ENCODE measurements at regions not wholly inside any gene's neighbourhood (a gene's known extent, or its start where the extent isn't known, plus 50 kb on each side); places are given as distances from the start of the nearest gene placed in this dataset.

- TF ChIP-seq REST (IDR thresholded peaks at IDR 0.05; ENCODE audit: borderline replicate concordance) (no peak), TAF1 (IDR thresholded peaks at IDR 0.05; ENCODE audit: low read depth) (no peak), CTCF (IDR thresholded peaks at IDR 0.05; ENCODE audit: poor library complexity, severe bottlenecking) (no peak), POLR2AphosphoS5 (IDR thresholded peaks at IDR 0.05) (no peak), SMC3 (conservative IDR thresholded peaks at IDR 0.05; ENCODE audit: poor library complexity) (no peak), RAD21 (conservative IDR thresholded peaks at IDR 0.05) (no peak)
Measured at GRCh38 chr4:133856731-133857355, 344.7 kb downstream of the PABPC4L start.

All from neural cell (in vitro differentiated cells).